Endothelial cell of umbilical vein (primary cell): ENCODE measurements at regions not wholly inside any gene's neighbourhood (a gene's known extent, or its start where the extent isn't known, plus 50 kb on each side); places are given as distances from the start of the nearest gene placed in this dataset.

Experiments
- BruUV-seq: library from RNA; stranded (reverse); fragments of 400-500 nt; replicated peaks from 2 replicates; lab custom pipeline; 2021; lab: Mats Ljungman, UMichigan
- CTCF ChIA-PET: fragments of 300-600, 350-600 bp; sonication (Branson Sonifier 250); formaldehyde crosslinking; loops from one replicate; lab custom pipeline; 2021; ENCODE audit warnings: antibody characterized with exemption, inconsistent platforms; lab: Charles Lee
- POLR2A ChIA-PET: fragments of 300-600, 350-600 bp; sonication (Branson Sonifier 250); formaldehyde crosslinking; loops from one replicate; lab custom pipeline; 2021; ENCODE audit warnings: antibody characterized with exemption, inconsistent platforms; lab: Charles Lee
- DNase-seq: peaks from one replicate; pipeline ENCODE4 v3.0.0-alpha.2; 2011; ENCODE audit warnings: low read depth, low spot score
- FAIRE-seq: peaks from 2 replicates; lab custom pipeline; 2011; peaks lifted over from hg19 to GRCh38; lab: Jason Lieb, UNC
- H2AFZ ChIP-seq: 2 replicates; pipeline ENCODE4 v1.6.0; 2012; ENCODE audit warnings: low read depth, low read length, control low read depth, inconsistent platforms
- H3K27ac ChIP-seq: 2 replicates; pipeline ENCODE4 v1.5.1; 2011; ENCODE audit warnings: low read depth, mild to moderate bottlenecking, control low read depth, low read length, moderate library complexity; ENCODE audit not compliant: insufficient read depth
- H3K27me3 ChIP-seq, 2 experiments: 2 replicates each; pipeline versions ENCODE4 v1.6.0 to v1.6.1; 2011; ENCODE audit warnings: low read length in 2 of 2, mixed read lengths in 1 of 2; ENCODE audit not compliant: control insufficient read depth in 2 of 2, insufficient read depth in 2 of 2
- H3K36me3 ChIP-seq, 2 experiments: 2 replicates in 1 of 2; 3 replicates in 1 of 2; pipeline ENCODE4 v1.5.1; 2011; ENCODE audit warnings: low read length in 2 of 2, mild to moderate bottlenecking in 1 of 2, moderate library complexity in 1 of 2; ENCODE audit not compliant: control insufficient read depth in 2 of 2, insufficient read depth in 2 of 2; ENCODE audit errors: extremely low read depth in 1 of 2
- H3K4me1 ChIP-seq: 3 replicates; pipeline ENCODE4 v1.5.1; 2011; ENCODE audit warnings: mild to moderate bottlenecking, low read length; ENCODE audit not compliant: control insufficient read depth, insufficient read depth; ENCODE audit errors: extremely low read depth
- H3K4me2 ChIP-seq: 2 replicates; pipeline ENCODE4 v1.6.1; 2011; ENCODE audit warnings: low read length, control low read depth, mixed read lengths; ENCODE audit not compliant: insufficient read depth
- H3K4me3 ChIP-seq, 3 experiments: fragments of 200-600 bp in 1 of 3; sonication (generic), shearing (Covaris generic) in 1 of 3; replicated peaks in 1 of 3; 2 replicates each; pipeline ENCODE4 v1.5.1; 2011 to 2016; ENCODE audit warnings: control low read depth in 3 of 3, low read length in 3 of 3, mild to moderate bottlenecking in 2 of 3, inconsistent platforms in 1 of 3, low read depth in 1 of 3, moderate library complexity in 1 of 3; ENCODE audit not compliant: insufficient read depth in 1 of 3
- H3K79me2 ChIP-seq: 2 replicates; pipeline ENCODE4 v1.6.0; 2012; ENCODE audit warnings: low read length, inconsistent platforms; ENCODE audit not compliant: control insufficient read depth, insufficient read depth
- H3K9ac ChIP-seq: replicated peaks from 2 replicates; pipeline ENCODE3; 2011; ENCODE audit warnings: low read length, control low read depth; ENCODE audit not compliant: insufficient read depth; ENCODE audit errors: extremely low read depth
- H3K9me1 ChIP-seq: replicated peaks from 3 replicates; pipeline ENCODE4 v1.6.0; 2011; ENCODE audit warnings: mild to moderate bottlenecking, low read length; ENCODE audit not compliant: control insufficient read depth, insufficient read depth; ENCODE audit errors: extremely low read depth
- H3K9me3 ChIP-seq: replicated peaks from 2 replicates; pipeline ENCODE4 v1.5.1; 2012; ENCODE audit warnings: low read length, inconsistent platforms; ENCODE audit not compliant: control insufficient read depth, insufficient read depth
- H4K20me1 ChIP-seq: replicated peaks from 2 replicates; pipeline ENCODE3; 2011; ENCODE audit warnings: mild to moderate bottlenecking, low read length; ENCODE audit not compliant: control insufficient read depth, insufficient read depth; ENCODE audit errors: extremely low read depth
- EZH2 ChIP-seq: IDR thresholded peaks from 2 replicates; pipeline ENCODE4 v1.6.1; 2012; ENCODE audit warnings: borderline replicate concordance, low read depth, mild to moderate bottlenecking, moderate library complexity, low read length, inconsistent platforms; ENCODE audit not compliant: severe bottlenecking
- FOS ChIP-seq: IDR thresholded peaks from 2 replicates; pipeline ENCODE4 v1.6.1; 2011; ENCODE audit warnings: mild to moderate bottlenecking, low read length, moderate library complexity, borderline replicate concordance; ENCODE audit not compliant: insufficient read depth
- GATA2 ChIP-seq: IDR thresholded peaks from 2 replicates; pipeline ENCODE4 v1.7.0; 2011; ENCODE audit warnings: low read depth, mild to moderate bottlenecking, moderate library complexity, mixed read lengths, low read length; ENCODE audit not compliant: insufficient read length, insufficient read depth
- JUN ChIP-seq: IDR thresholded peaks from 2 replicates; pipeline ENCODE4 v1.6.1; 2011; ENCODE audit warnings: borderline replicate concordance, low read depth; ENCODE audit not compliant: insufficient read length, insufficient read depth
- MAX ChIP-seq: IDR thresholded peaks from 2 replicates; pipeline ENCODE4 v1.6.1; 2011; ENCODE audit not compliant: insufficient read depth, insufficient read length
- MYC ChIP-seq: IDR thresholded peaks from one replicate; pipeline ENCODE4 v1.6.1; 2011; ENCODE audit warnings: mild to moderate bottlenecking, low read depth, low read length
- POLR2A ChIP-seq: IDR thresholded peaks from 2 replicates; pipeline ENCODE4 v1.6.1; 2012; ENCODE audit warnings: low read depth, mild to moderate bottlenecking, control low read depth, low read length
- POLR2AphosphoS5 ChIP-seq: IDR thresholded peaks from 2 replicates; pipeline ENCODE4 v1.6.1; 2012; ENCODE audit warnings: low read depth, mild to moderate bottlenecking, control low read depth, low read length, moderate library complexity; ENCODE audit not compliant: insufficient read depth
- dilution Hi-C: fragments of 300-500 bp; cut with MboI; formaldehyde crosslinking; loops from one replicate; pipeline ENCODE4 v1.15.0; 2019; ENCODE audit warnings: low sequenced_read_pairs; ENCODE audit not compliant: extremely low pct_ligation_motif_present
- intact Hi-C: fragments of 100-400 bp; cut with micrococcal nuclease; formaldehyde crosslinking; loops from one replicate; pipeline ENCODE4 v1.10.0; 2022
- TF ChIP-seq, protein P1 (sequence below), 2 donors: IDR thresholded peaks; 1 replicate in 1 of 2; 2 replicates in 1 of 2; pipeline ENCODE4 v1.5.1; 2011; ENCODE audit warnings: low read length in 2 of 2, mild to moderate bottlenecking in 2 of 2, moderate library complexity in 2 of 2, control low read depth in 1 of 2, inconsistent platforms in 1 of 2, low read depth in 1 of 2; ENCODE audit not compliant: insufficient read depth in 1 of 2; ENCODE audit errors: extremely low read depth in 1 of 2

GRCh38 chr5:56516035-56516434 is 282.9 kb upstream of the ANKRD55 start:
- dilution Hi-C loops (no loop called here), intact Hi-C loops (no loop called here)
- FAIRE-seq: no peak
- no peaks in the 10 kb centered on the region for H3K4me1 ChIP-seq
- H3K36me3 ChIP-seq: no peaks in the 10 kb centered on the region
- no peak overlapping the region for H3K27ac ChIP-seq
- no peaks in the 10 kb centered on the region for H3K9me3 ChIP-seq
- no peaks in the 10 kb centered on the region for H3K9me1 ChIP-seq
- no peak overlapping the region for H3K9ac ChIP-seq
- no peaks in the 10 kb centered on the region for H3K79me2 ChIP-seq
- peaks cover 0 to 6% of the 10 kb centered on the region in 2 experiments for H3K27me3 ChIP-seq
- BruUV-seq: no TSS peak
- TF ChIP-seq FOS (no peak), POLR2A (no peak), MYC (no peak), POLR2AphosphoS5 (no peak), GATA2 (no peak), JUN (no peak), MAX (no peak), EZH2 (no peak)
- TF ChIP-seq, protein P1, sequence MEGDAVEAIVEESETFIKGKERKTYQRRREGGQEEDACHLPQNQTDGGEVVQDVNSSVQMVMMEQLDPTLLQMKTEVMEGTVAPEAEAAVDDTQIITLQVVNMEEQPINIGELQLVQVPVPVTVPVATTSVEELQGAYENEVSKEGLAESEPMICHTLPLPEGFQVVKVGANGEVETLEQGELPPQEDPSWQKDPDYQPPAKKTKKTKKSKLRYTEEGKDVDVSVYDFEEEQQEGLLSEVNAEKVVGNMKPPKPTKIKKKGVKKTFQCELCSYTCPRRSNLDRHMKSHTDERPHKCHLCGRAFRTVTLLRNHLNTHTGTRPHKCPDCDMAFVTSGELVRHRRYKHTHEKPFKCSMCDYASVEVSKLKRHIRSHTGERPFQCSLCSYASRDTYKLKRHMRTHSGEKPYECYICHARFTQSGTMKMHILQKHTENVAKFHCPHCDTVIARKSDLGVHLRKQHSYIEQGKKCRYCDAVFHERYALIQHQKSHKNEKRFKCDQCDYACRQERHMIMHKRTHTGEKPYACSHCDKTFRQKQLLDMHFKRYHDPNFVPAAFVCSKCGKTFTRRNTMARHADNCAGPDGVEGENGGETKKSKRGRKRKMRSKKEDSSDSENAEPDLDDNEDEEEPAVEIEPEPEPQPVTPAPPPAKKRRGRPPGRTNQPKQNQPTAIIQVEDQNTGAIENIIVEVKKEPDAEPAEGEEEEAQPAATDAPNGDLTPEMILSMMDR (IDR thresholded peaks at IDR 0.05; ENCODE audit: extremely low read depth in 1 of 2, insufficient read depth in 1 of 2, low read depth in 1 of 2, low read length in 2 of 2): no peak
- no peaks in the 10 kb centered on the region for H4K20me1 ChIP-seq
- H2AFZ ChIP-seq: no peak overlapping the region
- H3K4me2 ChIP-seq: no peak overlapping the region
- H3K4me3 ChIP-seq: no peak overlapping the region
- DNase-seq: no peak
- POLR2A ChIA-PET: no interaction called here
- CTCF ChIA-PET: no interaction called here
